ENCODE measurements at regions not wholly inside any gene's neighbourhood (a gene's known extent, or its start where the extent isn't known, plus 50 kb on each side); places are given as distances from the start of the nearest gene placed in this dataset.

DNA sequence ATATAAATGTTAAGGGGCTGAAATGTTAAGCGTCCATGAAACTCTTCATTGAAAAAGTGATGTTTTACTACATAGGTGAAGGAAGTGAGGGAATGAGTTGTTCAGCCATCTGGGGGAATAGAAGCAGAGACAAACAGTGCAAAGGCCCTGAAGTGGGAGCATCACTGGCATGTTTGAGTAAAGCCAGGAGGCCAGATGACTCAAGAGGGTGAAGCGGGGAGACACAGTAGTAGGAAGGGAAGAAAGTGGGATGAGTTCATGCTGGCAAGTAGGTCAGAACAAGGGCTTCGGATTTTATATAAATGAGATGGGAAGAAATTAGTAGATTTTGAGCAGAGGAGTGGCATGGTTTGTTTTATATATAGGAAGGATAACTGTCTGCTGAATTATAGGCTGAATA lies 112.5 kb upstream of the MAP9 start:
- TF ChIP-seq, protein P1, sequence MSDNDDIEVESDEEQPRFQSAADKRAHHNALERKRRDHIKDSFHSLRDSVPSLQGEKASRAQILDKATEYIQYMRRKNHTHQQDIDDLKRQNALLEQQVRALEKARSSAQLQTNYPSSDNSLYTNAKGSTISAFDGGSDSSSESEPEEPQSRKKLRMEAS (IDR thresholded peaks at IDR 0.05; ENCODE audit: low read depth): no peak
- TF ChIP-seq, protein P2, sequence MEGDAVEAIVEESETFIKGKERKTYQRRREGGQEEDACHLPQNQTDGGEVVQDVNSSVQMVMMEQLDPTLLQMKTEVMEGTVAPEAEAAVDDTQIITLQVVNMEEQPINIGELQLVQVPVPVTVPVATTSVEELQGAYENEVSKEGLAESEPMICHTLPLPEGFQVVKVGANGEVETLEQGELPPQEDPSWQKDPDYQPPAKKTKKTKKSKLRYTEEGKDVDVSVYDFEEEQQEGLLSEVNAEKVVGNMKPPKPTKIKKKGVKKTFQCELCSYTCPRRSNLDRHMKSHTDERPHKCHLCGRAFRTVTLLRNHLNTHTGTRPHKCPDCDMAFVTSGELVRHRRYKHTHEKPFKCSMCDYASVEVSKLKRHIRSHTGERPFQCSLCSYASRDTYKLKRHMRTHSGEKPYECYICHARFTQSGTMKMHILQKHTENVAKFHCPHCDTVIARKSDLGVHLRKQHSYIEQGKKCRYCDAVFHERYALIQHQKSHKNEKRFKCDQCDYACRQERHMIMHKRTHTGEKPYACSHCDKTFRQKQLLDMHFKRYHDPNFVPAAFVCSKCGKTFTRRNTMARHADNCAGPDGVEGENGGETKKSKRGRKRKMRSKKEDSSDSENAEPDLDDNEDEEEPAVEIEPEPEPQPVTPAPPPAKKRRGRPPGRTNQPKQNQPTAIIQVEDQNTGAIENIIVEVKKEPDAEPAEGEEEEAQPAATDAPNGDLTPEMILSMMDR (IDR thresholded peaks at IDR 0.05): no peak
- TF ChIP-seq NRF1 (IDR thresholded peaks at IDR 0.05; ENCODE audit: low read depth, low read length) (no peak), RCOR1 (IDR thresholded peaks at IDR 0.05; ENCODE audit: low read length) (no peak)
